ENCODE measurements at regions not wholly inside any gene's neighbourhood (a gene's known extent, or its start where the extent isn't known, plus 50 kb on each side); places are given as distances from the start of the nearest gene placed in this dataset.

DNA sequence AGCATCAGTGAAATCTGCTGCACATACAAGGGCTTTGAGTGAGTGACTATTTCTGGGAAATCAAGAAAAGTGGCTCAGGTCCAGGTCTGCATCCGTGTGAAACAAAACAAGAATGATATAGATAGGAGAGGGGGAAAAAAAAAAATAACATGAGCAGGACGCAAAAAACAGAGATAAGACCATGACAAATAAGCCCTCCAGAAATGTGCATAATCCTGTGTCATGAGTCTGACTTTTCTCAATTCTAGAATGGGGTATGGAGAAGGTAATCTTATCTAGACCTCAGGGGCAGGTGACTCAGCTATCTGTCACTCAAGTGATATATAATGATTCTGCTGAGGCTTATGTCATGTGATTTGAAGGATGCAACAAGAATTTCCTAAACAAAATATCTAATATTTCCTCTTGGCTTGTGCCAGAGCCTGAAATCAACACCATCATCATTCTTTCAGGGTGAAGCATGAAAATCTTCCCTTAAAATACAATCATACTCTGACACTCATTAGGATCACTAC is 250.0 kb downstream of the PHLDA1 start:
- Mint-ChIP-seq H3K27ac (ENCODE audit: unreplicated experiment) (no peak overlapping the region), H3K27me3 (ENCODE audit: insufficient read depth, unreplicated experiment) (no peaks in the 10 kb centered on the region), H3K36me3 (ENCODE audit: insufficient read depth, unreplicated experiment) (no peaks in the 10 kb centered on the region), H3K4me1 (ENCODE audit: low read depth, unreplicated experiment) (peaks cover 23% of the 10 kb centered on the region), H3K9me3 (ENCODE audit: unreplicated experiment) (no peaks in the 10 kb centered on the region), H3K4me3 (ENCODE audit: unreplicated experiment) (no peak overlapping the region)
- Histone ChIP-seq H3K9me3 (no peaks in the 10 kb centered on the region), H3K4me1 (peaks cover 8% of the 10 kb centered on the region), H3K36me3 (ENCODE audit: control insufficient read depth, insufficient read depth, low read length) (no peaks in the 10 kb centered on the region), H3K4me3 (ENCODE audit: low read depth, low read length) (no peak overlapping the region), H3K27me3 (replicated peaks; ENCODE audit: control insufficient read depth, insufficient read depth, low read length) (no peaks in the 10 kb centered on the region)
- BruUV-seq (replicated peaks) = no TSS peak
- CTCF ChIA-PET = interaction anchor here (0.6 kb wide), 1 partner anchor 155 kb away, joined by 3 read pairs; no protein-coding TSS in a partner anchor
- TF ChIP-seq, protein P1, sequence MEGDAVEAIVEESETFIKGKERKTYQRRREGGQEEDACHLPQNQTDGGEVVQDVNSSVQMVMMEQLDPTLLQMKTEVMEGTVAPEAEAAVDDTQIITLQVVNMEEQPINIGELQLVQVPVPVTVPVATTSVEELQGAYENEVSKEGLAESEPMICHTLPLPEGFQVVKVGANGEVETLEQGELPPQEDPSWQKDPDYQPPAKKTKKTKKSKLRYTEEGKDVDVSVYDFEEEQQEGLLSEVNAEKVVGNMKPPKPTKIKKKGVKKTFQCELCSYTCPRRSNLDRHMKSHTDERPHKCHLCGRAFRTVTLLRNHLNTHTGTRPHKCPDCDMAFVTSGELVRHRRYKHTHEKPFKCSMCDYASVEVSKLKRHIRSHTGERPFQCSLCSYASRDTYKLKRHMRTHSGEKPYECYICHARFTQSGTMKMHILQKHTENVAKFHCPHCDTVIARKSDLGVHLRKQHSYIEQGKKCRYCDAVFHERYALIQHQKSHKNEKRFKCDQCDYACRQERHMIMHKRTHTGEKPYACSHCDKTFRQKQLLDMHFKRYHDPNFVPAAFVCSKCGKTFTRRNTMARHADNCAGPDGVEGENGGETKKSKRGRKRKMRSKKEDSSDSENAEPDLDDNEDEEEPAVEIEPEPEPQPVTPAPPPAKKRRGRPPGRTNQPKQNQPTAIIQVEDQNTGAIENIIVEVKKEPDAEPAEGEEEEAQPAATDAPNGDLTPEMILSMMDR (IDR thresholded peaks at IDR 0.05; ENCODE audit: insufficient read depth in 1 of 2, low read depth in 1 of 2, low read length in 1 of 2, severe bottlenecking in 1 of 2, unreplicated experiment in 1 of 2) = no peak
- DNase-seq = no peak
- intact Hi-C loops (cut with micrococcal nuclease; ENCODE audit: unreplicated experiment) = no loop called here
- POLR2A ChIA-PET = interaction anchor here (0.6 kb wide), 1 partner anchor 16 kb away, joined by 5 read pairs; no protein-coding TSS in a partner anchor

DNA sequence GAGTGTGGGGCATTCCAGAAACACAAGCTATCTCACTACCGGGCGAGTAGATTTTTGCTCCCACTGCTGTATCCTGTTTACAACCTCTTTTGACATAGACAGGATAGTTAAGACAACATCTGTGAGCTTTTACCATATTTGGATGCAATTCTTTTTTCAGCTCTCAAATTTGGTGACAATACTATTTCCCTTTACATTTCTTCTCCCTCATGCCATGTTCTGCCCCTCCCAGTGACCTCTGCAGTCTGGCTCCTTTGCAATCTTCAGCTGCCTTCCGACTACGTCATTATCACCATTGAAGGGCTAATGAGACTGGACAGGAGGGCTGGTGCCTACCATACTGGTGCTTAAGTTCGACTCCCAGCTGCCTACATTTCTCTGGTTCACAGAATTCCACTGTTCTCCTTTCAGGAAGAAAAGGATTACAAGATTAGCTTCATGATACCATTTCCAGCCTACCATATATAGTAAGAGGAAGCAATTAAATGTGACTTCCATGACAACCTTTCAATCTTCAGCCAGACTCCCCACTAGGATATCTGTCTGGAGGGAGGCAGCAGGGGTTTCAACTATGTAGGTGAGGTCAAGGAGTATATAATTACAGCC is 251.6 kb downstream of the PHLDA1 start:
- no peaks in the 10 kb centered on the region for H3K27me3 ChIP-seq (replicated peaks; ENCODE audit: control insufficient read depth, insufficient read depth, low read length)
- H3K4me3 ChIP-seq (ENCODE audit: low read depth, low read length) = no peak overlapping the region
- POLR2A ChIA-PET = no interaction called here
- H3K4me1 ChIP-seq = peaks cover 8% of the 10 kb centered on the region
- Mint-ChIP-seq H3K9me3 (ENCODE audit: unreplicated experiment) (no peaks in the 10 kb centered on the region), H3K36me3 (ENCODE audit: insufficient read depth, unreplicated experiment) (no peaks in the 10 kb centered on the region), H3K4me1 (ENCODE audit: low read depth, unreplicated experiment) (peaks cover 22% of the 10 kb centered on the region), H3K27ac (ENCODE audit: unreplicated experiment) (no peak overlapping the region), H3K4me3 (ENCODE audit: unreplicated experiment) (no peak overlapping the region), H3K27me3 (ENCODE audit: insufficient read depth, unreplicated experiment) (no peaks in the 10 kb centered on the region)
- no peaks in the 10 kb centered on the region for H3K9me3 ChIP-seq
- TF ChIP-seq, protein P1 (IDR thresholded peaks at IDR 0.05; ENCODE audit: insufficient read depth in 1 of 2, low read depth in 1 of 2, low read length in 1 of 2, severe bottlenecking in 1 of 2, unreplicated experiment in 1 of 2) = no peak
- BruUV-seq (replicated peaks) = no TSS peak
- CTCF ChIA-PET = no interaction called here
- no peaks in the 10 kb centered on the region for H3K36me3 ChIP-seq (ENCODE audit: control insufficient read depth, insufficient read depth, low read length)
- DNase-seq = no peak
- intact Hi-C loops (cut with micrococcal nuclease; ENCODE audit: unreplicated experiment) = no loop called here

DNA sequence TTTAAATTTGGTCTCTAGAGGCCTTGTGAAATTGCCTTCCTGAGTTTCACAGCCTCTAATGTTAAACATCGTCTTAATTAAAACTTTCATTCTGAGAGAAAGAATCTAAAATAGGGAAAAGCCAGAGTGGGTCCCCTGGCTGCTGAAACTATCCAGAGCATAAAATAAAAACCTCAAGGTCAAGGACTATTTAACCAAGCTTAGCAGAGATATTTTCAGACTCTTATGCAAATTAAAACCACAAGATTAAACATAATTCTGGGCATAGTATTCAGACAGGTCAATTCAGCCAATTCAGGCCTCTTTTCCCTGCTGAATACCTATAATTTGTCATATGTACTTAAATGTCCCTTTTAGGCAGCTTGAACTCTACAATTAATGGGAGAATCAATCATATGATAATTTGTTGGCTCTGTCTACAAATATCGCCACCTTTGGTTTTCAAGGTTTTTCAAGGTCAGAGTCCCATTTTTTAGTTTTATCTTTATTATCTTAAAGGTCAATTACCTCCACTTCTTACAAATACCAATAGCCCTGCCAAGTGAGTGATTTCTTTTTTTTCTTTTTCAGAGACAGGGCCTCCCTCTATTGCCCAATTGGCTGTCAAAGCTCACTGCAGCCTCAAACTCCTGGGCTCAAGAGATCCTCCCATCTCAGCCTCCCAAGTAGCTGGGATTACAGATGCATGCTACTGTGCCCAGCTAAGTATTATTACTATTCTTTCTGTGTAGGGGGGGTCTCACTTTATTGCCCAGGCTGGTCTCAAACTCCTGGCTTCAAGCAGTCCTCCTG is 257.1 kb downstream of the PHLDA1 start:
- POLR2A ChIA-PET = no interaction called here
- Mint-ChIP-seq H3K27me3 (ENCODE audit: insufficient read depth, unreplicated experiment) (no peaks in the 10 kb centered on the region), H3K9me3 (ENCODE audit: unreplicated experiment) (no peaks in the 10 kb centered on the region), H3K4me1 (ENCODE audit: low read depth, unreplicated experiment) (peaks cover 16% of the 10 kb centered on the region), H3K36me3 (ENCODE audit: insufficient read depth, unreplicated experiment) (no peaks in the 10 kb centered on the region), H3K4me3 (ENCODE audit: unreplicated experiment) (no peak overlapping the region), H3K27ac (ENCODE audit: unreplicated experiment) (no peak overlapping the region)
- Histone ChIP-seq H3K4me1 (peaks cover 13% of the 10 kb centered on the region), H3K9me3 (no peaks in the 10 kb centered on the region), H3K27me3 (replicated peaks; ENCODE audit: control insufficient read depth, insufficient read depth, low read length) (no peaks in the 10 kb centered on the region), H3K36me3 (ENCODE audit: control insufficient read depth, insufficient read depth, low read length) (no peaks in the 10 kb centered on the region), H3K4me3 (ENCODE audit: low read depth, low read length) (no peak overlapping the region)
- TF ChIP-seq, protein P1 (IDR thresholded peaks at IDR 0.05; ENCODE audit: insufficient read depth in 1 of 2, low read depth in 1 of 2, low read length in 1 of 2, severe bottlenecking in 1 of 2, unreplicated experiment in 1 of 2) = no peak
- intact Hi-C loops (cut with micrococcal nuclease; ENCODE audit: unreplicated experiment) = no loop called here
- CTCF ChIA-PET = no interaction called here
- DNase-seq = no peak
- BruUV-seq (replicated peaks) = no TSS peak
